HG03045 (cell line): ENCODE measurements at regions not wholly inside any gene's neighbourhood (a gene's known extent, or its start where the extent isn't known, plus 50 kb on each side); places are given as distances from the start of the nearest gene placed in this dataset.
A peak's percentile ranks its signal among the peaks of the same experiment; 100 is the strongest.

Source experiments
- ATAC-seq: cut with Tn5 transposase; IDR thresholded peaks from one replicate; pipeline ENCODE4 v1.9.1; 2021; ENCODE audit warnings: mild to moderate bottlenecking, moderate library complexity; ENCODE audit not compliant: unreplicated experiment

DNA sequence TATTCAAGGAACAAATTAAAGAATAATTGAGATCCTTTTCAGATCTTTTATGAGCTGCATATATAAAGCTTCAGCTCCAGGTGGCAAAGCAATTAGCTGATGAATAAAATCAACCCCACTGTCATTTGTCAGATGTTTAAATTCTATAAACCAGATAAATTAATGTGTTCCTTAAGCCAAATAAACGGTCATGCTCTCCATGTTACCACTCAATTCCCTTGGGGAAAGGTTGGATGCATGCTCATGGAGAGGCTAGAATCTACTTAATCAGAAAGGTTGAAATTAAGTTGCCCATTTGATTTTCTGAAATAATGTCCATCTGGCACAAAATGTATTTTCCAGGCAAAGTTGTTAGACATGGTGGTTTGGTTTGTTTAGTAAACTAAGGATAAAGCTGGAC lies 282.5 kb upstream of the SPRED2 start:
- ATAC-seq: no peak

DNA sequence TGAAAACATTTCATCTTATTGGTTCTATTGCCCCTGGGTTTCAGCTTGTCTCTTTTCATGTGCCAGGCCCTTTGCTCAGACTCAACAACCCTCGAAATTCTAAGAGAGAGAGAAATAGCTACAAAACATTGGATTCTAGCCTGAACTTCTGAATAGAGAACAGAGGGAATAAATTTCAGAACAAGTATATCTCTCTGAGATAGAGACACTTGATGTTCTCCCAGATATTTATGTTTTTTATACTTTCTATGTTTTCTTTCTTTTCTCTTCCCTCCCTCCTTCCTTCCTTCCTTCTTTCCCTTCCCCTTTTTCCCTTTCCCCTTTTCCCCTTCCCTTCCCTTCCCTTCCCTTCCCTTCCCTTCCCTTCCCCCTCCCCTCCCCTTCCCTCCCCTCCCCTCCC lies 279.5 kb upstream of the SPRED2 start:
- no peak for ATAC-seq

GRCh38 chr2:65710779-65711295 lies 278.4 kb upstream of the SPRED2 start:
- no peak for ATAC-seq

- ATAC-seq: no peak
Measured at GRCh38 chr2:65710356-65710755, 278.0 kb upstream of the SPRED2 start.

GRCh38 chr2:65708086-65708485 lies 275.7 kb upstream of the SPRED2 start:
- ATAC-seq: no peak

- ATAC-seq: no peak
Measured at GRCh38 chr2:65706411-65706810, 274.0 kb upstream of the SPRED2 start.

- no peak for ATAC-seq
Measured at GRCh38 chr2:65701191-65701590, 268.8 kb upstream of the SPRED2 start.

DNA sequence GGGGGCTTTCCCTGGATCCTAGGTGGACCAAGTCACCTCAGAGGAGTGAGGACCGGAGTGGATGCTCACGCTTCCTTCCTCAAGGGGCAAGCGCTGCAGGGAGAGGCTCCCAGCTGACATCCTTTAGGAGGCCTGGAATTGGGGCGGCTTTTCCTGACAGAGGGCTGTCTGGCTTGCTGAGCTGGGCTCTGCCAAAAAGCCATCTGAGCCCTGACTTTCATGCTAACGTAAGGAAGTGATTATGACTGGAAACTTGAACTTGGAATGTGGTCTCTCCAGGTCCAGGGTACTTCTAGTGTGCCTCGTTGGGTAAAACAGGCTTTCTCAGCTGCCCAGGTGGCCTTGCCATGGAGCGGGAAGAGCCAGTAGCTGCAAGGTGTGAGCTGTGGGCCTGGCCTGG lies 268.3 kb upstream of the SPRED2 start:
- ATAC-seq: no peak

GRCh38 chr2:65700004-65700651 lies 267.7 kb upstream of the SPRED2 start:
- ATAC-seq: no peak

DNA sequence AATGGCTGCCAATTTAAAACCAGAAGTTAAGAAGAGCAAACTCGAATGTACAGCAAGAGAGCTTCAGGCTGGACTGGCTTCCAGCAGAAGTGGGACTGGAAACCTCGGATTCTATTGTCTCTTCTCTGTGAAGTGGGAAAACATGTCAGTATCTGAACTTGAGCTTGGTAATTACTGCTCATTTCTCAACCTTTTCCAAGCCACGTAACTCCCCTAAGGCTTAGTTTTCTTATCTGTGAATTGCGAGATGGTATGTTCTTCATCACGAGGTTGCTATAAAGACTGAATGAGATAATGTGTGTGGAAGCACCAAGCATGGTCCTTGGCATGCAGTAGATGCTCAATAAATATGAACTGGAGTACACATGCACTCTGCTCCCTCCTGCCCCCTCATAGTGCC lies 259.4 kb upstream of the SPRED2 start:
- no peak for ATAC-seq

DNA sequence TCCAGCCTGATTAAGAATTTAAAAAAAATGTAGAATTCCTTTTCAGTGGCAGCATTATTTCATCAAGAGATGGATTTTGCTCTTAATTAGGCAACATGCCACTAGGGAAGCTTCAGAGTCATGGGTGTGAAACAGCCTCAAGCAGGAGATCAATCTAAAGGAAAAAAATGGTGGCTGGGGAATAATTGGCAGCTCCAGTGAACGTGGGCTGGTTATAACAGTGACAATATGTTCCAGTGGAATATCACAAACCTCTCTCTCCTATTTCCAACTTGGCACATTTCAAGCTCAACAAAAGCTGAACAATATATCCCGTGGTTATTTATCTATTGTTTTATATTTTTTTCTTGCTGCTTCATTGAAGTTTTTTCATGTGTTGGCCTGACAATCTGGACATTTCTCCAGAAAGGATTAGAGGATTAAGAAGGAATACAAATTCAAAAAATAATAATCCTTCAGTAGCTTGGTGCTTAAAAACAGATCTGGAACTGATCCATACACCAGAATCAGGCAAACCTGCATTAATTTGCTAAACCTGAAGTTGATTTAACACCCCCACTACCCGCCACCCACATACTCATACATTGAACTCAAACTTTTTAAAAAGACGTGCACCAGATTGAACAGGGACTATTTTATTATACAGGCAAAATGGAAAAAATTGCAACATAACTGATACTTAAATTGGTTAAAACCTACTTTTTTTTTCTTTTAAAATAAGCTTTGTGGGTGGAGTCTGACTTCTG lies 255.9 kb upstream of the SPRED2 start:
- no peak for ATAC-seq

DNA sequence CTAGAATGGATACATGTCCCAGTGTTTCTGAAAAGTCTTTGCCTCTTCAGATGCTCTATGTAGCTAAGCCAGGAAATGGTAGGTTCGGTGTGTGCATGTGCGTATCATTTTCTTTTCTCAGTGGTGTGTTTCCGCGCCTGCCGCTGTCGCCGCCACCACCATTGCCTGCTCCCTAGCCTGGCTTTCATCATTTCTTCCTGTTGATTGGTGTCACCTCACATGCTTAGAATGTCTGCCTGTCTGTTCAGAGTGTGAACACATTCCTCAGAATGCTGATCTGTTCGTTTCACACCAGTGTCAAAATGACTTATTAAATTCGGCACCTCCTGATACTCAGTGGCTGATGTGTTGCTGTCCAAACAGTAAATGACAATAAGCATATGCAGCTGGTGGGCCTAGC lies 255.2 kb upstream of the SPRED2 start:
- ATAC-seq: no peak

- ATAC-seq: no peak
Measured at GRCh38 chr2:65686928-65687521, 254.6 kb upstream of the SPRED2 start.

GRCh38 chr2:65681503-65681902 lies 249.1 kb upstream of the SPRED2 start:
- no peak for ATAC-seq

GRCh38 chr2:65678779-65679391 lies 246.5 kb upstream of the SPRED2 start:
- no peak for ATAC-seq

DNA sequence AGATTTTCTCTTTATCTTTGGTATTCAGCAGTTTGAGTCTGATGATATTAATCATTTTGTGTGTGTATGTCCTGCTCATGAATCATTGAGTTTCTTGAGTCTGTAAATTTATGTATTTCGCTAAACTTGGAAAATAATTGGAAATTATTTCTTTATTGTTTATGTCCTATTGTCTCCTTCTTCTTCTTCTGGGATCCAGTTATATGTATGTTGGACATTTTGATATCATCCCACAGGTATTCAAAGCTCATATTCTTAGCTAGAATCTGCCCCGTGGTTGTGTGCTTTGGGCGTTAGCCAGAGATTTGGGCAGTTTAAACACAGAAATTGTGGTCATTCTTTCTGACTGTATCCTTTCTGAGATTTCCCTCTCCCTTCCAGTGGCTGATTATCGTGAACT lies 243.0 kb upstream of the SPRED2 start:
- ATAC-seq: no peak

DNA sequence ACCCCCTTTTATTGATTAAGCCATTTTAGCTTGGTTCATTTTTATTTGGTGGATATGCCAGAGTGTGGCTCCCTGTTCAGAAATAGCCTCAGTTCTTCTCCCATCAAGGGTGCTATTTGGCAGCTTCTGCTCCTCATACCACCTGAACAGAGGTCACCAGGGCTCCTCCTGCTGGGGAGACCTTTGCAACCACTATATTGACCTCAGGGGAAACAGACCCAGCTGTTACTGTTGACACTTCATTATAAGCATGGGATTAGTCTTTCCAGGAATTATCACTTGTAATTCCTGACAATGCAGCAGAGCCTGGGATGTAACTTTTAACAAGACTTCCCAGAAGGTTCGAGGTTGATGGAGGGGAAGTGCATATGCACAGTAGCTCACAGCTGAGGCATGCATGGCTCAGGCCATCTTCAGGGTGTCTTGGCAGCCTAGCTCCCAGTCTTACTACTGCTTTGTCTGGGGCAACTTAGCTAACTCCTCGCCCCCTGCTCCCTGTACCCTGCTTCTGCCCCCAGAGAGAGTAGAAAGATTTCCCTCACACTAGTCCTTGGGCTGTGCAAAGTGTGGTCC lies 239.4 kb upstream of the SPRED2 start:
- ATAC-seq: no peak

DNA sequence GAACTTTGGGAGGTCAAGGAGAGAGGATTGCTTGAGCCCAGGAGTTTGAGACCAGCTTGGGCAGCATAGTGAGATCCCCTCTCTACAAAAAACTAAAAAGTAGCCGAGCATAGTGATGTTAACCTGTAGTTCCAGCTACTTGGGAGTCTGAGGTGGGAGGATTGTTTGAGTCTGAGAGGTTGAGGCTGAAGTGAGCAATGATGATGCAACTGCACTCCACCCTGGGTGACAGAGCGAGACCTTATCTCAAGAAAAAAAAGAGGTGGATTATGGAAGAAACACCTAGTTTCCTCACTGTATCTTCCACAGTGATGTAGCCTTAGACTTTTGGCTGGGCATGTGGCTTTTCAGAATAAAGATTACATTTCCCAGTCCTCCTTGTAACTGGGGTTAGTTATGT lies 237.2 kb upstream of the SPRED2 start:
- ATAC-seq: no peak

DNA sequence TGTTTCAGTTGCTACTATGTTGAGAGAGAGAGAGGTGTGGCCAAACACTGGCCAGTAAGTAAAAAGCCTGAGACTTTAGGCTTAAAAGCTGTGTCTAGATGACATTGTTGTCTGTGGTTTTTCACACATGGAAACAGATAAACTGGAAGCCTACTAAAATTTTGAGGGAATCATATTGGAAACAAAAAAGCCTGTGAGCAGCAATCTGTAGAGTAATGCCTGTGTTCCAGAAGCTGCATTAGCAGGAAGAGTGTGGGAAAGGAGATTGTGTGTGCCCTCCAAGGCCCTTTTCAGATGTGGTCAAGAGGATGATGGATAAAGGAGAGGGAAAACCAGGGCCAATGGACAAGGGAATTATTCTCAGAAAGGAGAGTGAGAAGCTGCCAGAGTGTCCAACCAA lies 236.3 kb upstream of the SPRED2 start:
- no peak for ATAC-seq

- ATAC-seq: peak; percentile 97
Measured at GRCh38 chr2:65666156-65666725, 233.8 kb upstream of the SPRED2 start.

GRCh38 chr2:65664931-65665330 lies 232.5 kb upstream of the SPRED2 start:
- ATAC-seq: no peak
